H1 (cell line): ENCODE measurements at regions not wholly inside any gene's neighbourhood (a gene's known extent, or its start where the extent isn't known, plus 50 kb on each side); places are given as distances from the start of the nearest gene placed in this dataset.

ENCODE experiments used
- CTCF ChIA-PET: fragments of 300-600 bp; sonication (Branson Sonifier 250); formaldehyde crosslinking; loops from one replicate; lab custom pipeline; 2021; ENCODE audit not compliant: partially characterized antibody; lab: Charles Lee
- POLR2A ChIA-PET: fragments of 300-600 bp; sonication (Branson Sonifier 250); formaldehyde crosslinking; loops from one replicate; lab custom pipeline; 2021; ENCODE audit warnings: inconsistent platforms; ENCODE audit not compliant: partially characterized antibody; lab: Charles Lee
- DNase-seq, 2 experiments: peaks; one replicate each; pipeline versions ENCODE4 v3.0.0 to v3.0.0-alpha.2; 2010 to 2022; ENCODE audit warnings: low spot score in 2 of 2, low read depth in 1 of 2, mixed read lengths in 1 of 2
- FAIRE-seq: peaks from 2 replicates; lab custom pipeline; 2011; peaks lifted over from hg19 to GRCh38; lab: Jason Lieb, UNC
- H2AFZ ChIP-seq: 2 replicates; pipeline ENCODE4 v1.8.1; 2012; ENCODE audit warnings: low read length, inconsistent platforms
- H2AK5ac ChIP-seq: 2 replicates; pipeline ENCODE4 v1.6.1; 2013; ENCODE audit warnings: low read depth, low read length
- H2BK120ac ChIP-seq: replicated peaks from 2 replicates; pipeline ENCODE3; 2013; ENCODE audit warnings: low read depth, low read length, inconsistent platforms
- H2BK12ac ChIP-seq: 2 replicates; pipeline ENCODE4 v1.6.1; 2013; ENCODE audit warnings: low read depth, low read length
- H2BK15ac ChIP-seq: 2 replicates; pipeline ENCODE4 v1.6.1; 2013; ENCODE audit warnings: low read length
- H2BK20ac ChIP-seq: 2 replicates; pipeline ENCODE4 v1.6.1; 2013; ENCODE audit warnings: low read length
- H2BK5ac ChIP-seq: 2 replicates; pipeline ENCODE4 v1.6.1; 2013; ENCODE audit warnings: low read depth, low read length
- H3K14ac ChIP-seq: 2 replicates; pipeline ENCODE4 v1.6.1; 2013; ENCODE audit warnings: inconsistent platforms; ENCODE audit not compliant: insufficient read length
- H3K18ac ChIP-seq: 2 replicates; pipeline ENCODE4 v1.6.1; 2013; ENCODE audit warnings: low read length; ENCODE audit errors: extremely low read depth
- H3K23ac ChIP-seq: 2 replicates; pipeline ENCODE4 v1.6.1; 2013; ENCODE audit warnings: inconsistent platforms; ENCODE audit not compliant: insufficient read length
- H3K23me2 ChIP-seq: 2 replicates; pipeline ENCODE4 v1.6.1; 2013; ENCODE audit warnings: low read depth, low read length
- H3K27ac ChIP-seq: 2 replicates; pipeline ENCODE4 v1.6.1; 2011; ENCODE audit warnings: low read depth, low read length, inconsistent platforms
- H3K27me3 ChIP-seq, 4 experiments: replicated peaks in 1 of 4; 1 replicate in 1 of 4; 2 replicates in 3 of 4; pipeline versions ENCODE4 v1.6.1 to v1.8.1; 2011 to 2013; ENCODE audit warnings: low read length in 3 of 4, mild to moderate bottlenecking in 3 of 4, inconsistent platforms in 2 of 4, mixed read lengths in 2 of 4, moderate library complexity in 1 of 4; ENCODE audit not compliant: control insufficient read depth in 3 of 4, insufficient read depth in 3 of 4; ENCODE audit errors: extremely low read depth in 1 of 4
- H3K36me3 ChIP-seq, 4 experiments: 2 replicates each; pipeline versions ENCODE4 v1.6.1 to v1.8.1; 2011 to 2013; ENCODE audit warnings: mild to moderate bottlenecking in 4 of 4, low read length in 3 of 4, moderate library complexity in 2 of 4, control low read depth in 1 of 4, inconsistent platforms in 1 of 4; ENCODE audit not compliant: insufficient read depth in 4 of 4, control insufficient read depth in 2 of 4
- H3K4ac ChIP-seq: replicated peaks from 2 replicates; pipeline ENCODE3; 2013; ENCODE audit warnings: low read length, low read depth, mixed read lengths, inconsistent platforms; ENCODE audit not compliant: insufficient read length
- H3K4me1 ChIP-seq, 4 experiments: replicated peaks in 1 of 4; 1 replicate in 1 of 4; 2 replicates in 3 of 4; pipeline versions ENCODE4 v1.6.1 to v1.8.1; 2011 to 2013; ENCODE audit warnings: low read length in 3 of 4, inconsistent platforms in 2 of 4, mixed read lengths in 1 of 4; ENCODE audit not compliant: insufficient read depth in 4 of 4, control insufficient read depth in 3 of 4
- H3K4me2 ChIP-seq, 2 experiments: 2 replicates each; pipeline versions ENCODE4 v1.6.1 to v1.8.1; 2011 to 2013; ENCODE audit warnings: low read depth in 2 of 2, low read length in 2 of 2, control low read depth in 1 of 2, inconsistent platforms in 1 of 2, mild to moderate bottlenecking in 1 of 2; ENCODE audit not compliant: insufficient read depth in 1 of 2
- H3K4me3 ChIP-seq, 4 experiments: fragments of 200-600, 300-600 bp in 1 of 4; sonication (generic), shearing (Covaris generic), sonication (Bioruptor Twin) in 1 of 4; 2 replicates each; pipeline versions ENCODE4 v1.5.1 to v1.8.1; 2011 to 2016; ENCODE audit warnings: low read length in 4 of 4, low read depth in 3 of 4, control low read depth in 2 of 4, inconsistent platforms in 2 of 4, mild to moderate bottlenecking in 2 of 4, mixed read lengths in 1 of 4, moderate library complexity in 1 of 4; ENCODE audit not compliant: insufficient read depth in 2 of 4; ENCODE audit errors: extremely low read depth in 1 of 4
- H3K56ac ChIP-seq: replicated peaks from 2 replicates; pipeline ENCODE3; 2013; ENCODE audit warnings: low read depth, mild to moderate bottlenecking, mixed read lengths, low read length, inconsistent platforms; ENCODE audit not compliant: insufficient read length
- H3K79me1 ChIP-seq: 2 replicates; pipeline ENCODE4 v1.6.1; 2013; ENCODE audit warnings: low read depth, low read length, control low read depth
- H3K79me2 ChIP-seq, 2 experiments: 2 replicates each; pipeline versions ENCODE4 v1.6.1 to v1.8.1; 2012 to 2013; ENCODE audit warnings: low read length in 2 of 2, mild to moderate bottlenecking in 2 of 2, inconsistent platforms in 1 of 2; ENCODE audit not compliant: insufficient read depth in 2 of 2, control insufficient read depth in 1 of 2
- H3K9ac ChIP-seq, 4 experiments: replicated peaks in 1 of 4; 1 replicate in 1 of 4; 2 replicates in 3 of 4; pipeline versions ENCODE4 v1.6.1 to v1.8.1; 2011 to 2013; ENCODE audit warnings: low read depth in 3 of 4, low read length in 3 of 4, control low read depth in 2 of 4, mild to moderate bottlenecking in 2 of 4, moderate library complexity in 2 of 4, inconsistent platforms in 1 of 4; ENCODE audit errors: extremely low read depth in 1 of 4
- H3K9me3 ChIP-seq, 2 experiments: 2 replicates each; pipeline versions ENCODE4 v1.6.1 to v1.8.1; 2012 to 2013; ENCODE audit warnings: mild to moderate bottlenecking in 2 of 2, moderate library complexity in 2 of 2, control low read depth in 1 of 2, inconsistent platforms in 1 of 2, low read depth in 1 of 2, low read length in 1 of 2, mixed read lengths in 1 of 2; ENCODE audit not compliant: insufficient read depth in 2 of 2
- H4K20me1 ChIP-seq, 2 experiments: replicated peaks in 1 of 2; 2 replicates each; pipeline versions ENCODE3 to v1.8.1; 2011 to 2013; ENCODE audit warnings: inconsistent platforms in 2 of 2, low read length in 2 of 2, mild to moderate bottlenecking in 1 of 2; ENCODE audit not compliant: insufficient read depth in 2 of 2, control insufficient read depth in 1 of 2
- H4K5ac ChIP-seq: 2 replicates; pipeline ENCODE4 v1.6.1; 2013; ENCODE audit warnings: low read length, low read depth, mixed read lengths, inconsistent platforms; ENCODE audit not compliant: insufficient read length
- H4K8ac ChIP-seq: 2 replicates; pipeline ENCODE4 v1.8.0; 2013; ENCODE audit warnings: mild to moderate bottlenecking, moderate library complexity, low read length, inconsistent platforms; ENCODE audit not compliant: insufficient read depth; ENCODE audit errors: extremely low read depth
- H4K91ac ChIP-seq: replicated peaks from 2 replicates; pipeline ENCODE3; 2013; ENCODE audit warnings: low read length, mixed read lengths, inconsistent platforms; ENCODE audit not compliant: insufficient read length
- TAF7 ChIP-seq: optimal IDR thresholded peaks from 2 replicates; pipeline ENCODE3; 2011; ENCODE audit warnings: low read depth, mild to moderate bottlenecking, inconsistent platforms, low read length, moderate library complexity, borderline replicate concordance
- WGBS, 2 experiments: shearing (Covaris generic) in 1 of 2; methylation state at CpG; one replicate each; pipeline versions ENCODE4 v1.1.6 to v1.1.7; 2013 to 2015; ENCODE audit warnings: low lambda C conversion rate in 2 of 2, mixed read lengths in 2 of 2, inconsistent platforms in 1 of 2, low coverage in 1 of 2, missing lambda C conversion rate in 1 of 2; ENCODE audit not compliant: insufficient replicate concordance in 2 of 2, insufficient coverage in 1 of 2, insufficient read length in 1 of 2; ENCODE audit errors: extremely low coverage in 1 of 2, missing lambda C conversion rate in 1 of 2; 5-methylcytosine and 5-hydroxymethylcytosine counted together
- TF ChIP-seq, protein P1 (sequence below), 3 experiments: IDR thresholded peaks; 1 replicate in 2 of 3; 2 replicates in 1 of 3; pipeline versions ENCODE4 v1.5.1 to v1.6.1; 2011; ENCODE audit warnings: low read length in 3 of 3, mild to moderate bottlenecking in 3 of 3, inconsistent platforms in 2 of 3, low read depth in 1 of 3, moderate library complexity in 1 of 3; ENCODE audit not compliant: insufficient read depth in 1 of 3; ENCODE audit errors: control extremely low read depth in 1 of 3

DNA sequence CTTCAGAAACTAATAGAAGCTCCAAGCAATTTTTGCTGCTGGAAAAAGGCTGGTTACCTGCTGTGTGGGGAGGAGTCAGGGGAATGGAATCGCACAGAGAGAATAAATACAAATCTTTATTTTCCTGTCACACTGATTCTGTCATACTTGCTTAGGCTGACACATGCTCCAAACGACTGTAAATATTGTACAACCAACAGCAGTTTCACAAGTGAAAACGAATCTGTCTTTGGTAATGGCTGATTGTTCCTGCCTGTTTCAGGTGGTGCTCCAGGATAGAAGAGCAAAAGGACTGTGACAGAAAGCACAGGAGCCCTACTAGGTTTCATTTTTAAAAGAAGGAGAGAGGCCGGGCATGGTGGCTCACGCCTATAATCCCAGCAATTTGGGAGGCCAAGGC, 125.5 kb upstream of the DCLK2 start:
- H3K9me3 ChIP-seq: no peaks in the 10 kb centered on the region
- no peaks in the 10 kb centered on the region for H3K79me2 ChIP-seq
- no peaks in the 10 kb centered on the region for H4K20me1 ChIP-seq
- no peak overlapping the region for H2BK12ac ChIP-seq
- TF ChIP-seq TAF7: no peak
- TF ChIP-seq, protein P1, sequence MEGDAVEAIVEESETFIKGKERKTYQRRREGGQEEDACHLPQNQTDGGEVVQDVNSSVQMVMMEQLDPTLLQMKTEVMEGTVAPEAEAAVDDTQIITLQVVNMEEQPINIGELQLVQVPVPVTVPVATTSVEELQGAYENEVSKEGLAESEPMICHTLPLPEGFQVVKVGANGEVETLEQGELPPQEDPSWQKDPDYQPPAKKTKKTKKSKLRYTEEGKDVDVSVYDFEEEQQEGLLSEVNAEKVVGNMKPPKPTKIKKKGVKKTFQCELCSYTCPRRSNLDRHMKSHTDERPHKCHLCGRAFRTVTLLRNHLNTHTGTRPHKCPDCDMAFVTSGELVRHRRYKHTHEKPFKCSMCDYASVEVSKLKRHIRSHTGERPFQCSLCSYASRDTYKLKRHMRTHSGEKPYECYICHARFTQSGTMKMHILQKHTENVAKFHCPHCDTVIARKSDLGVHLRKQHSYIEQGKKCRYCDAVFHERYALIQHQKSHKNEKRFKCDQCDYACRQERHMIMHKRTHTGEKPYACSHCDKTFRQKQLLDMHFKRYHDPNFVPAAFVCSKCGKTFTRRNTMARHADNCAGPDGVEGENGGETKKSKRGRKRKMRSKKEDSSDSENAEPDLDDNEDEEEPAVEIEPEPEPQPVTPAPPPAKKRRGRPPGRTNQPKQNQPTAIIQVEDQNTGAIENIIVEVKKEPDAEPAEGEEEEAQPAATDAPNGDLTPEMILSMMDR (IDR thresholded peaks at IDR 0.05; ENCODE audit: control extremely low read depth in 1 of 3, insufficient read depth in 1 of 3, low read depth in 1 of 3, low read length in 3 of 3): no peak
- H4K91ac ChIP-seq: no peak overlapping the region
- no peak overlapping the region for H3K4ac ChIP-seq
- H2BK15ac ChIP-seq: no peak overlapping the region
- H2AK5ac ChIP-seq: no peak overlapping the region
- H2BK5ac ChIP-seq: no peak overlapping the region
- no peaks in the 10 kb centered on the region for H3K79me1 ChIP-seq
- no peak overlapping the region for H3K23ac ChIP-seq
- no peaks in the 10 kb centered on the region for H3K23me2 ChIP-seq
- H3K4me1 ChIP-seq: peaks cover 0 to 3% (median 0%) of the 10 kb centered on the region in 4 experiments; a peak in 1 of 7 replicates
- FAIRE-seq (no peak), DNase-seq (no peak)
- no peak overlapping the region for H3K9ac ChIP-seq
- H2AFZ ChIP-seq: no peak overlapping the region
- H3K27ac ChIP-seq: no peak overlapping the region
- H3K4me2 ChIP-seq: no peak overlapping the region
- H4K8ac ChIP-seq: no peak overlapping the region
- H3K27me3 ChIP-seq: no peaks in the 10 kb centered on the region
- POLR2A ChIA-PET: no interaction called here
- H3K36me3 ChIP-seq: no peaks in the 10 kb centered on the region
- CTCF ChIA-PET: interaction anchor here (0.9 to 1.3 kb wide), 4 partner anchors 10 to 257 kb away, joined by 3 to 4 read pairs (median 3); no protein-coding TSS in a partner anchor
- WGBS, 2 experiments: 87% methylated on average over 5 of the region's 5 CpGs; no CpG with 5 or more reads in 1 of the 2 experiments
- no peak overlapping the region for H3K4me3 ChIP-seq
- H2BK20ac ChIP-seq: no peak overlapping the region
- no peak overlapping the region for H3K18ac ChIP-seq
- H2BK120ac ChIP-seq: no peak overlapping the region
- no peak overlapping the region for H3K56ac ChIP-seq
- no peak overlapping the region for H3K14ac ChIP-seq
- H4K5ac ChIP-seq: no peak overlapping the region
